KMS-11 (cell line): ENCODE measurements at regions not wholly inside any gene's neighbourhood (a gene's known extent, or its start where the extent isn't known, plus 50 kb on each side); places are given as distances from the start of the nearest gene placed in this dataset.
A peak's percentile ranks its signal among the peaks of the same experiment; 100 is the strongest.

Experiments
- H2AFZ ChIP-seq: fragments of 200-600 bp; sonication (generic); 2 replicates; pipeline ENCODE4 v1.6.1; 2016; ENCODE audit warnings: antibody characterized with exemption, mixed run types, low read depth
- H3K27ac ChIP-seq: fragments of 200-600 bp; sonication (generic); 2 replicates; pipeline ENCODE4 v1.6.1; 2016; ENCODE audit warnings: mild to moderate bottlenecking, mixed run types
- H3K27me3 ChIP-seq: fragments of 200-600 bp; sonication (generic); 2 replicates; pipeline ENCODE4 v1.6.1; 2017; ENCODE audit warnings: mild to moderate bottlenecking, low read depth, mixed run types, moderate library complexity; ENCODE audit not compliant: insufficient read depth
- H3K36me3 ChIP-seq: fragments of 200-600 bp; sonication (generic); 2 replicates; pipeline ENCODE4 v1.6.1; 2017; ENCODE audit warnings: mild to moderate bottlenecking, mixed run types; ENCODE audit not compliant: insufficient read depth
- H3K4me1 ChIP-seq: fragments of 200-600 bp; sonication (generic); 2 replicates; pipeline ENCODE4 v1.6.1; 2016; ENCODE audit warnings: mild to moderate bottlenecking, low read depth, mixed run types; ENCODE audit not compliant: poor library complexity, severe bottlenecking
- H3K4me2 ChIP-seq: fragments of 200-600 bp; sonication (generic); 2 replicates; pipeline ENCODE4 v1.7.0; 2016; ENCODE audit warnings: mild to moderate bottlenecking, mixed run types
- H3K4me3 ChIP-seq: fragments of 200-600 bp; sonication (generic); IDR thresholded peaks from 2 replicates; pipeline ENCODE4 v1.6.1; 2017; ENCODE audit warnings: low read depth, low read length, mixed read lengths; ENCODE audit not compliant: insufficient read depth
- H3K79me2 ChIP-seq: fragments of 200-600 bp; sonication (generic); 2 replicates; pipeline ENCODE4 v1.6.1; 2016; ENCODE audit warnings: low read depth, mixed run types; ENCODE audit not compliant: insufficient read depth
- H3K9ac ChIP-seq: fragments of 200-600 bp; sonication (generic); 2 replicates; pipeline ENCODE4 v1.6.1; 2016; ENCODE audit warnings: mild to moderate bottlenecking, mixed run types
- H4K20me1 ChIP-seq: fragments of 200-600 bp; sonication (generic); 2 replicates; pipeline ENCODE4 v1.6.1; 2016; ENCODE audit warnings: mild to moderate bottlenecking, mixed run types; ENCODE audit not compliant: insufficient read depth
- CTCF ChIP-seq: fragments of 200-600 bp; sonication (generic); conservative IDR thresholded peaks from 2 replicates; pipeline ENCODE4 v1.6.1; 2017; ENCODE audit warnings: low read depth, mild to moderate bottlenecking, antibody characterized with exemption, low read length, moderate library complexity, mixed read lengths

GRCh38 chr5:89270901-89271300, 387.9 kb upstream of the MEF2C start:
- Histone ChIP-seq H3K4me1 (peaks cover 71% of the 10 kb centered on the region), H3K27ac (peak overlapping the region; percentile 83), H2AFZ (peak overlapping the region; percentile 45), H3K27me3 (no peaks in the 10 kb centered on the region), H3K9ac (peak overlapping the region; percentile 25), H4K20me1 (no peaks in the 10 kb centered on the region), H3K79me2 (no peaks in the 10 kb centered on the region), H3K4me3 (no peak overlapping the region), H3K4me2 (peak overlapping the region; percentile 77), H3K36me3 (no peaks in the 10 kb centered on the region)
- TF ChIP-seq CTCF = no peak

GRCh38 chr5:89269721-89270120, 386.7 kb upstream of the MEF2C start:
- peak overlapping the region; percentile 77; the same call in 1 of the 2 replicates for H3K4me2 ChIP-seq
- peaks cover 69% of the 10 kb centered on the region for H3K4me1 ChIP-seq
- no peak overlapping the region for H3K4me3 ChIP-seq

GRCh38 chr5:89268460-89268859, 385.5 kb upstream of the MEF2C start:
- no peaks in the 10 kb centered on the region for H4K20me1 ChIP-seq
- H3K4me3 ChIP-seq = no peak overlapping the region
- no peak overlapping the region for H3K27ac ChIP-seq
- no peaks in the 10 kb centered on the region for H3K79me2 ChIP-seq
- no peaks in the 10 kb centered on the region for H3K36me3 ChIP-seq
- no peak overlapping the region for H3K9ac ChIP-seq
- peaks cover 57% of the 10 kb centered on the region for H3K4me1 ChIP-seq
- TF ChIP-seq CTCF = no peak
- no peak overlapping the region for H3K4me2 ChIP-seq
- H3K27me3 ChIP-seq = no peaks in the 10 kb centered on the region
- H2AFZ ChIP-seq = no peak overlapping the region

More at GRCh38 chr5:89269721-89270120, 386.7 kb upstream of the MEF2C start:
- H3K27ac ChIP-seq = peak overlapping the region; percentile 83
- no peak overlapping the region for H3K9ac ChIP-seq
- no peaks in the 10 kb centered on the region for H4K20me1 ChIP-seq
- TF ChIP-seq CTCF = no peak
- H3K27me3 ChIP-seq = no peaks in the 10 kb centered on the region
- no peaks in the 10 kb centered on the region for H3K79me2 ChIP-seq
- no peak overlapping the region for H2AFZ ChIP-seq
- H3K36me3 ChIP-seq = no peaks in the 10 kb centered on the region

- no peak overlapping the region for H3K27ac ChIP-seq
- H3K9ac ChIP-seq = no peak overlapping the region
- no peaks in the 10 kb centered on the region for H3K79me2 ChIP-seq
- no peak overlapping the region for H3K4me3 ChIP-seq
- H3K27me3 ChIP-seq = no peaks in the 10 kb centered on the region
- no peaks in the 10 kb centered on the region for H4K20me1 ChIP-seq
- H3K4me2 ChIP-seq = no peak overlapping the region
- H3K4me1 ChIP-seq = peaks cover 50% of the 10 kb centered on the region
- H2AFZ ChIP-seq = no peak overlapping the region
- no peak for TF ChIP-seq CTCF
- no peaks in the 10 kb centered on the region for H3K36me3 ChIP-seq
These were observed 384.8 kb upstream of the MEF2C start for GRCh38 chr5:89267788-89268187.
